HG03108 (cell line): ENCODE measurements at regions not wholly inside any gene's neighbourhood (a gene's known extent, or its start where the extent isn't known, plus 50 kb on each side); places are given as distances from the start of the nearest gene placed in this dataset.

Experiments
- ATAC-seq: cut with Tn5 transposase; IDR thresholded peaks from one replicate; pipeline ENCODE4 v1.9.1; 2021; ENCODE audit warnings: moderate library complexity; ENCODE audit not compliant: unreplicated experiment

DNA sequence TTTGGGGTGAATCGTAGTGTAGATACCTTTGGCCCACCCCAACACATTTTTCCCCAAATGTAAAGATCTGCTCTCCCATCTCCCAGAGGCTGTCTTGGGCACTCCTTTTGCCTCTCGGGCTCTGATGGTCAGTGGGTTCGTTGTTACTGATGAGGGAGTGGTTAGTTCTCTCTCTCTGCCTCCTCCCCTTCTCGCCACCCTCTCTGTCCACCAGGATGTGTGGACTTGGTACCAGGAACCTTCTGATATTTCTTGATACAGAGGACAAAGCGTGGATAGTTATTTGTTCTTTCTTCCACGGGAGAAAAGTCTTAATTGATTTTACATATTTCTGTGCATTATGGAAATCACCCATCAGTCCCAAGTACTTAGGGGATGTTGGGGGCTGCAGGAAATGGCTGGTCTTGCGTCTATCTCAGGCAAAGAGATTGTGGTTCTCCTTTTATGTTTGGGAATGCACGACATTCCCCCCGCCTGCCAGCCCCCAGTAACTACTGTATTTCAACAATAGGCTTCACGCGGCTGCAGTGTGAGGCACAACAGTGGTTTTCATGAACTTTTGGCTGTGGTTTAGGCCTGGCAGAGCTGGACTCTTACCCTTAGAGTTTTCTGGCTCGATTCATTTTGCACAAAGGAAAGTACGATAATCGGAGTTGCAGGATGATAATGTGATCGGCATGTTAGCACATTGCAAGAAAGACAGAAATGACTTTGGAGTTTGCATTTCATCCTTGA is 79.0 kb upstream of the ZNF536 start:
- ATAC-seq = no peak

DNA sequence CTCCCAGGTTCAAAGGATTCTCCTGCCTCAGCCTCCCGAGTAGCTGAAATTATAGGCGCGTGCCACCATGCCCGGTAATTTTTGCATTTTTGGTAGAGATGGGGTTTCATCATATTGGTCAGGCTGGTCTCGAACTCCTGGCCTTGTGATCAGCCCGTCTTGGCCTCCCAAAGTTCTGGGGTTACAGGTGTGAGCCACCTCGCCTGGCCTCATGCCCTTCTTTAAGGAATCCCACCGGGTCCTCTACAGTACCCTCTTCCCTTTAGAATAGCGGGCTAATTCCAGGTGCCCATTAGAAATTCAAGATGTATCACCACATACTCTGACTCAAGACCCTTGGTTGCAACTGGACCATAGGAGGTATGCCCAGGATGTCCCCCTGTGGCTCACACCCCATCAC is 74.2 kb upstream of the ZNF536 start:
- no peak for ATAC-seq

DNA sequence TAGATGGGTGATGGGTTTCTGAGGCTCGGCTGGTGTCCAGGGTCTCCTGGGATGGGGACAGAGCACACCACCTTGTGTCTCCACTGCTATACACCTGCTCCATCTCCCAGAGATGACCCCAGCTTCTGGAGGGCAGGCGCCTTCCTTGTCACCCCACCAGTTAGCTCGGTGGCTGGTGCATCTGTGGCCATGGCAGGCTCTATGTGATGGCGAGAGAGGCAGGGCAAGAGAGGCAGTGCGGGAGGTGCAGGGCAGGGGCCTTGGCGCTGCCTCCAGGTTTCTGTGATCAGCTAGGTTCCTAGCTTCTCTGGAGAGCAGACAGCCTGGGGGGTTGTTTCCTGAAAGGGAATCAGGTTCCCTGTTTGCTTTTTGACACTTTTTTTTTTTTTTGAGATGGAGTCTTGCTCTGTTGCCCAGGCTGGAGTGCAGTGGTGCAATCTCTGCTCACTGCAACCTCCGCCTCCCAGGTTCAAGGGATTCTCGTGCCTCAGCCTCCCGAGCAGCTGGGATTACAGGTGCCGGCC is 69.0 kb upstream of the ZNF536 start:
- ATAC-seq = no peak

DNA sequence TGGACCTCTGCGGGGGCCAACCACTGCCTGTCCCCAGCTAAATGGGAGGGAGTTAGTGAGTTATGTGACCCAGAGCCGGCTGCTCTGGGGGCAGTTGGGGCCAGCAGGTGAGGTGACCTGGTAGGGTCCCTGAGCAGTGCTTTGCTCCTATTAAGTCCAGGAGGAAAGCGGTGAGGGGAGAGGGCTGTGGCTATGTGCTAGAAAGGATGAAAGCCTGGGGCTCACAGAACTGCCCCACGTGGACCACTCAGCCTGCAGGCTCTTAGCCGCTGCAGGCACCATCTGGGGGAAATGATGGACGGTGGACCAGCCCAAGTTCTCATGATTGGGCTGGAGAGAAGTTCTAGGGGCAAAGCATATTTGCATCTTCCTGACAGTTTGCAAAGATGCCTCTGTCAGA is 67.6 kb upstream of the ZNF536 start:
- ATAC-seq = no peak

DNA sequence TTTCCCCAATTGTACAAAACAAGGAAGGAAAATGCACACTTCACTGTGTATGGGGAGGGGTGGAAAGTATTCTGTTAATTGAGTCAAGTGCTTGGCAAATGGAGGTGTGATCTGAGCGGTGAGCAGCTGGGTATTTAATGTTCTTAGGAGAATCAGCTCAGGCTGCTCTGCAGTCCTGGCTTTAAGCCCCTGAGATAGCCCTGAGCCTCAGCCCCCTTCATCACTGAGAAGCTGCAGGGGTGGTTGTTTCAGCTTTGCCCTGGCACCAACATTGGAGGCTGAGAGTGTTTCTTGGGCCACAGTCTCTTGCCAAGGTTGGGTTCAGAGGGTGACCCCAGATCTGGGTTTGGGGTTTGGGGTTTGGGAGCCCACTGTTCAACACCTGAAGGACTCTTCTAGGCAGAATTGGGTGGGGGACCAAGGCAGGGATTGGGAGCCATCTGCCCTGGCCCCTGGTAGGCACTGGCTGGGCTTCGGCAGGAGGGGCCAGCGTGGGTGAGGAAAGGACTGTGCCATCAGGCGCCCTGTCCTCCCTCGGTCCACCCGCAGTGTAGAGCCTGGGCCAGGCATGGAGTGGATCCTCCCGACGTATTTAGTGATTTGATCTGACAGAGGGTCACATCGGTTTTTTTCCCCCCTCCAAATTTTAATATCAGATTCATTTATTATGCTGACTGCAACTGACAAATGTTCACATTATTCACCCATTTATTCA is 66.7 kb upstream of the ZNF536 start:
- no peak for ATAC-seq

DNA sequence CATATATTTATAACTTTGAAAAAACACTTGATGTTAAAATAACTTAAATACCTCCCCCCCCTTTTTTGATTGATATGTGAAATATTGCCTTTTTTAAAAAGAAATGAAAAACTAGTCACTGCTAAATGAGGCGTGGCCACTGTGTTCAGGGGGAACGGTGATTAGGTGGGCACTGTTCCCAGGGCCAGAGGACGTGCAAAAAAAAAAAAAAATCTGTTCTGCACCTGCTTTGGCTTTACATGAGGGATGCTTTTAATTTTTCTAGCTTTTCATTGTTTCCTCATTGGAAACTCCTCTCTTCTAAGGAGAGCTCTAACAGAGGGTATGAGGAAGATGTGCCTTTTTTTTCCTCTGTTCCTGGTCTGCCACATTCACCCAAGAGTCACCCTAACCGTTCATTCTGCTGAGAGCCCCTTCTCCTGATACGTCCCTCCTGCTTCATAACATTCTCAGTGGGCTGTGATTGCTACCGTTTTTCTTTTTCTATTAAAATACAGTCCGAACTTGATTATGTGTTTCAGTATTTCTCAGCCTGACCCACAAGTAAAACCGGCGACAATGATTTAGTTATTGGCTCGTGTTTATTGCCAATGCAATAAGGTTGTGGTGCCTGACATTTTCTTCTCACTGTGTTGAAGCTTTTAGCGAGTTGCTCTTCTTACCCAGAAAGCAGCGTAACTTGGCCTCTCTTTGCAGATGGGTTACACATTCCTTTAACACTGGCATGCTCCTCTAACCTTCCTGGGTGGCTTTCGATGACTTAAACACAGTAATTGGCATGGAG is 64.8 kb upstream of the ZNF536 start:
- ATAC-seq = no peak

DNA sequence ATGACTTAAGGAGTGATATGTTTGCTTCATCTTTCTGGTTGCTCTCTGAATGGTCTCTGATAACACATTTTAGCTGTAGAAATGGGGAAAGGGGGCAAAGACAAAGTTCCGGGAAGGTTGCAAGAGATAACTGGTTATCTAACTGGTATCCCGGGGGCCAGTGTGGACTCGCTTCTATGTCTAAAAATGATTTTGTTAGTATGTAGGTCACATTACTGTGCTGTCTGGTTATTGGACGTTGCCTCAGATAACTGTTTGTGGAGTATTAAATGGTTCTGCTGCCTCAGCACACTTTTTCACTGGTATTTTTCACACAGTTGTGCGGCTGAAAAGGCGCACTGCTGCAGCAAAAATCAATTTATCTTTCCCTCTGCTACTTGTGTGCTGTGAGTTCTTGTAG is 63.0 kb upstream of the ZNF536 start:
- no peak for ATAC-seq

DNA sequence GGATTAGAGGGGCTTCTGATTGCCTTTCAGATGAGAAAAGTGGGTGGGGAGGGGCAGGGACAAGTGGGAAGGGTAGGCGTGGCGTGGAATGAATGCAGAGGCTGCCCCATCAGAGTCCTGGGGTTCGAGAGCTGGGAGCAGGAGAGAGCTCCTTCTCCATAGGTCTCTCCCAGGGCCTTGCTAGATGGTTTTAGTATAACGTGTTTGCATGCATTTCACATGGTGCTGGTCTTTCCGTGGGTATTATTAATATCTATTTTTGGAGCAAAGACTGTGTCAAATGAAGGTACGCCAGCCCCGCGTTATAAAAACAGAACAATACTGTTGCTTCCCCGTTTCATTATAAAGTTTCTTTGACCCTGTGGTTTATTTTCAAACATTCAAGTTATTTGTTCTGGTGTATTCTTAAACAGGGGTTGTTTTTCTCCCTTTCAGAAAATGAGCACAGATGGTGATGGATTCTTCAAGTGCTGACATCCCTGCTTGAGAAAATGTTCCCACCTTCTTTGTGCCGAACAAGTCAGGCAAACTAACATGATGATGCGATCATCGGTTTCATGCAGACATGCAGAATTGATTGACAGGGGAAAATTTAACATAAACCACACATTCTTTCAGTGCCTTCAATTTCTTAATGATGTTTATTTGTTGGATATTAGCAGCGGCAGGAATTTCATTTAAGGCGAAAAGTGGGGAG is 62.1 kb upstream of the ZNF536 start:
- no peak for ATAC-seq

DNA sequence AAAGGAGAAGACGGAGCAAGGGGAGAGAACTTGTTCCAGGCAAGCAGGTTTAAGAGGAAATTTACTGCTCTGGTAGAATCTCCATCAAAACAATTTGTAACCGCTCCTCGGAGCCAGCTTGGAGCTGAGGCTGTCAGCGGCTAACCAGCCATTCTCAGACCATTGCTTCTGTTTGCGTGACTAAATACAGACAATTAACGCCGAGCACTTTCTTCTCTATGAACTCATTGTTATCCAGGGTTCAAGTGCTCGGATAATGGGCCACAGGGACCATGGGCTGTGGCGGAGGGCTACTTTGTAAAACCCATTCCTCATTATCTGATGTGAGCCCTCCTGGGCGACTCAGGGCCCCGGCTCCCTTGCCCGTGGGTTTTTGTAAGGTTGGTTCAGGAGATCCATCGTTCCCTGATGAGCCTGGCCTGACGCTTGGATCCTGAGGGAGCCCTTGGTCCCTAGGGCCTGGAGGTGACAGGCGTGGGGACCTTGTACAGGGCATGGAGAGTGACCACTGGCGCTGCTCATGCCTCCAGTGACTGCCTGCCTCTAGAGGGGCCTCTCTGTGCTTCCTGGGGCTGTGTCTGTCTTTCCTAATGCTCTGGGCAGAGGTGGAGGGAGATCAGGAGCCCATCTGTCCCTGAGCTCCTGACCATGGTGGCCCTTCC is 61.5 kb upstream of the ZNF536 start:
- no peak for ATAC-seq

DNA sequence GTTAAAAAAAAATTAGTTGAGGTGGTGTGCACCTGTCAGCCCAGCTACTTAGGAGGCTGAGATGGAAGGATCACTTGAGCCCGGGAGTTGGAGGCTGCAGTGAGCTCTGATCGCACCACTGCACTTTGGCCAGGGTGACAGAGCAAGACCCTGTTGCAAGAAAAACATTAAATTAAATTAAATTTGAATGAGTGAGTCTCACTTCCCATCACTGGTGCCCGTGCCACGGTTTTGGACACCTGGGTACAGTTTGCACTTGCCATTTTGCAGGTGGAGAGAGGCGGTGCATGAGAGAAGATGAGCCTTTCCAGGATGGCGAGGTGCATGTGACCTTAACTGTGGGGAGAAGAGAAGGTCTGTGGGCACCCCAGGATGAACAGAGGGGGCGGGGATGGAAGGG is 60.3 kb upstream of the ZNF536 start:
- no peak for ATAC-seq

DNA sequence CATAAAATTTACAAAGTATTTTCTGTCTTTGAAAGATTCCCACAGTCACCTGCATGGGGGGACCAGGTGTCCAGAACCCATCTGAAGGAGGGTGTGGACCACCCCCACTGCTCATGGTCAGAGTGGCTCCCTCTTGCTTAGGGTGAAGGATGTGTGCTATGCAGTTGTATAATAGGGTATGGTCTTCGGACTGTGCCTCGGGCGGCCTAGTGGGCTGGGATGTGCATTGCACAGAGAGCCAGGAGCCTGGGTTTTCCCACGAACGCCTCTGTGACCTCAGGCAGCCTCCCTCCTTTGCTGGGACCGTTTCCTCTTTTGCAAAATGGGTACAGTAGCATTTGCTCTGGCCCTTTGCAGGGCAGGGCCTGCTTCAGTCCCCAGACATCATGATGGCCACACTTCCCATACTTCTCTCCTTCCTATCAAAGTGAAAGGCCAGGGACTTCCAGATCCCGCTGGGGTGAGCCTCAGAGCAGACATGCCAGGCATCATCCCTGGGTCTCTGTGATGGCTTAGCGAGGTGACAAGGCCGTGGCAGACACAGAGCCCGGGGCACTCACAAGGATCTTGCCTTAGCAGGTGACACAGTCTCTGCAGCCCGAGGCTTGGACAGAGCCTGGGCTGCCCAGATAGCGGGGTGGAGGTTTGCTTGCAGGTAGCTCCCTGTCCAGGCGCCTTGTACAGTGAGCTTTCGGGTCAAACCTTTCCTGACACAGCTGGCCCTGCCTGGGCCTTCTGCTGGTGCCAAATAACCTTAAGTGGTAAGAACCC is 59.4 kb upstream of the ZNF536 start:
- no peak for ATAC-seq

DNA sequence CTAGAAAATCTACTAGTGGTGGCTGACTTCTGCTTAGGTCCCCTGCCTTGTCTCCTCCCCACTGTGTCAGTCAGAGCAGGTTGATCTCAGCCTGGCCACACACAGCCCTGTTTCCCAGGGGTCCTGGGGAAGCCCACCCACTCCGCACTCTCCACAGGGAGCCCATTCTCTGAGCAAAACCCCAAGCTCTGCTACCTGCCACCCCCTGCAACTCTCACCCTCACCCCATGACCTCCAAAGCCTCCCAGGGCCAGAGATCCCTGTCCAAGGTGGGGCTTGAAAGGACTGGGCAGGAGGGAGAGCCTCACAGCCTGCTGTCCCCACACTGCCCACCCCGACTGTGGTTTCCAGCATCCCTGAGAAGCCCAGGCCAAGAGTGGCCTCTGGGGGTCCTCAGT is 58.8 kb upstream of the ZNF536 start:
- ATAC-seq = no peak

DNA sequence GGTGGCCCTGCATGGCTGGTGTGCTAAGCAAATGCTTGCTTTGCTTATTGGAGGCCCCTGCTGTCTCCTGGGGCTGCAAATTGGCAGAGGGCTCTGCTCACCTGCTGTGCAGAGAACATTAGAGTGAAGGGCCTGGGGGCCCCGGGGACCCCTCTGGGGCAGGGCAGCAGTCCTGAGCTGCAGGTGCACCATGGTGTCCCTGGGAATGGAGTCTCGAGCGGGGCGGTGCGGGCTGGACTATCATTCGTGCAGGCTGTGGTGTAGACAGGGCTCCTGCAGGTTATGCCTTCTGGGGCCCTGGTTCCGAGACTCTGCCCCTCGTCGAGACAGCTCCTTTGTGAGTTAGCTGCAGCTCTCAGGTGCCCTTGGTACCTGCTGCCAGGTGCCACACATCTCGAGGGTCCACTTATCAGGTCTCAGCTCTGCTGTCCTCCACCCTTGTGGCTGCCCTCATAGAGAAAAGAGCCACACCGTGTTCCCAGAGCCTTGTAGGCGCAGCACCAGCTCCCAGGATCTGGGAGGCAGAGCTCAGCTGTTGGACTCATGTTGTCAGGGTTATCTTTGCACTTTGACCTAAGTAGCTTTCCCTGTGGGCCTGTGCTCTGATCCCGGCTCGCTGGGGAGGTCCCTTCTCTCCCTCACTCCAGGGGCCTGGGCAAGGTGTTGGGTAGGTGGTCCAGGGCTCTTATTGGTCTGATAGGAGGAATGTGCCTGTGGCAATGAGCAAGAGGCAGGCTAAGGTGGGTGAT is 58.0 kb upstream of the ZNF536 start:
- ATAC-seq = no peak

DNA sequence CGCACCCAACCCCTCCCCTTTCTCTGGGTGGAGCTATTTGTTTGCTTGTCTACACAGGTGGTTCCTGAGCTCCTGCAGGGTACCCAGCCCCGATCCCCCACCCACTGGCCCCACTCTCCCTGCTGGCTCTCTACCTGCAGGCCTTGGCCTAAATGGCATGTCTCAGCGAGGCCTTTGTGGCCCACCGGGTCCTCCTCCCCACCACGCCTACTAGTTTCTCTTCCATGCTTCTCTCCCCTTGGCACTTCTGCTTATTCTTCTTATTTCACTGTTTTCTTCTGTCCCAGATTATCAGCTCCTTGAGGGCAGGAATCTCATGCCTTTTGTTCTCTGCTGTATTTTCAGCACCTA is 57.4 kb upstream of the ZNF536 start:
- no peak for ATAC-seq

DNA sequence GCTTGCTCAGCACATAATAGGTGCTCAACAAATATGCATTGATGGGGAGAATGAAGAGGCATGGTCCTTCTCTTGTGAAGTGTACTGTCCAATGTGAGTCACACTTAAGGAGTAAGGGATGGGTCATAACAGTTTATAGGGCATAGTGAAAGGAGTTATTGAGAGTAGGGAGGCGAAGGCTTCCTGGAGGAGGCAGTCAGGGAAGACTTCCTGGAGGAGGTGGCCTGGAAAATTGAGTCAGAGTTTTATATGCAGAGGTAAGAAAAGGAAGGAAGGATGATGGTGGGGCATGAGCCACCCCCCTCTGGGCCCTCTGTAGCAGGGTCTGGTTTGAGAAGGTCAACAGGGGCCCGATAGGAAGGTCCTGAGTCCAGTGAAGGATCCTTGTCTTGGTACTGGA is 57.0 kb upstream of the ZNF536 start:
- ATAC-seq = no peak

DNA sequence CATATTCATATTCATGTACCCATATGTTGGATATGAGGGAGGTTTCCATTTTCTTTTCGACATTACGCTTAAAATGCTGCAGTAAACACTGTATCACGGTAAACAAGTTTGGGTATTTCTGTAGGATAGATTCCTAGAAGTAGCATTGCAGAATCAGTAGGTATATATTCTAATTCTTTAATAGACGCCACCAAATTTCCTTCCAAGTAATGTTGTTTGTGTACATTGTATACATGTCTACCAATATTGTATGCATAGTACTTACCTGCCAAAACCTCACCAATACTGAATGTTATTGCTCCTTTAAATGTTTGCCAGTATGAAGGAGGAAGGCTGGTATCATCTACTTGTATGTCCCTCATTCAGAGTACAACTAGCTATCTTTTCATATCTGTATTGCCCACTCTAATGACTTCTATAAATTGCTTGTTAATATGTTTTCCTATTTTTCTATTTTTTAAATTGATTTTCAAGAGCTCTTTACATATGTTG is 56.1 kb upstream of the ZNF536 start:
- ATAC-seq = no peak

DNA sequence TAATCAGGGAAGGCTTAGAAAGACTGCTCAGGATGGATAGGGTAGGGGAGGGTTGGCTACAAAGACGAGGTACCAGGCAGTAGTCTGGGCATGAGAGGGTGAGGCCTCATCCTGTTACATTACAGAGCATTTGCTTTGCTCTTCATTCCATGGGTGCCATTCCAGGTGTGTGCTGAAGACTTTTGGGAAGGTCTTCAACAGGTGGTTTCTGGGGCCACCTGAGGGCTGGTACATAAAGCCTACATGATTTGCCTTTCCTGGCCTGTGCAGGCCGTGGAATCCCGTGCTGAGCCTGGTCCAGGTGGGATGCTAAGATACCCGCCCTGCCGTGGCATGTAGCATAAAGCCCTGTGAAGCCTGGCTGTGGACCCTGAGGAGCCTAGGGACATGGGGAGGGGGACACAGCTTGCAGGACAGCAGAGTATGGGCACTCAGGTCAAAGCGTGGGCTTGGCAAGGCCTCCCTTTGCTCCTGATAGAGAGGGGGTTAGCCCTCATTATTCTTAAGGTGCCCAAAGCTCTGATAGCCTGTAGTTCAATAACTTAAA is 55.6 kb upstream of the ZNF536 start:
- no peak for ATAC-seq

DNA sequence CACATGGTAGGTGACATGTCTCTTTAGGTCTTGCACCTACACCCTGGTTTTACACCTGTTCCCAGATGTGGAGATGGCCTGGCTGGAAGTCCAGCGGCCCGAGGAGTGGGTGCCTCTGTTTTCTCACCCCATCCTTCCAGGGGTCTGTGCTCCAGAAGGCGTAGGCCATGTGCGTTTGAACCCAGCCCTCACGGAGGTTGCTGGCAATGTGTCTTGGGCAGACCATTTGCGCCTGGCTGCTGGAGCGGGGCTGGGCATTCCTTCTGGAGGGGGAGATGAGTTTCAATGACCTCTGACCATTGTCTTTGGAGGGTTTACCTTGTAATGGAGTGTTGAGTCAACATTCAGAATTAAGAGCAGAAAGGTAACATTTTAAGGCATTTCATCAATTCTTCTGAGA is 54.8 kb upstream of the ZNF536 start:
- ATAC-seq = no peak

DNA sequence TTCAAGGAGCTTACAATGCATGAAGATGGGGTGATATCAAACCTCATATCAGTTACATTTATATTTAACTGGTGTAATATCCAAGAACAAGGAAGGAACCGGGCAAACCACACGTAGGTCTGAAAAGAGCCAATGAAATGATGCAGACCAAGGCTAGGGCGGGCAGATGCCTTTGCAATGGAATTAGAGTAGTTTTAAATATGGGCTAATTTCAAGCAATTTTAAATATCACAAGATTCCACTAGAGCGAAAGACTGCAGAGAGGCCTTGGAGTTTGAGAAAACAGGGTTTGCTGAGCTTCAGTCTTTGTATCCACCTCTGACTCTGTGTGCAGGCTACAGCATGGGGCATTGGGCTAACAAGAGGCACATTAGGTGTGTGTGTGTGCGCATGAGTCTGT is 53.9 kb upstream of the ZNF536 start:
- ATAC-seq = no peak
